ENCODE measurements at regions not wholly inside any gene's neighbourhood (a gene's known extent, or its start where the extent isn't known, plus 50 kb on each side); places are given as distances from the start of the nearest gene placed in this dataset.

GRCh38 chr5:96247708-96248107 is 185.3 kb downstream of the PCSK1 start:
- TF ChIP-seq CTCF (IDR thresholded peaks at IDR 0.05) (no peak), POLR2A (IDR thresholded peaks at IDR 0.05) (no peak)
